HG02571 (cell line): ENCODE measurements at regions not wholly inside any gene's neighbourhood (a gene's known extent, or its start where the extent isn't known, plus 50 kb on each side); places are given as distances from the start of the nearest gene placed in this dataset.

Experiments used
- ATAC-seq: cut with Tn5 transposase; IDR thresholded peaks from one replicate; pipeline ENCODE4 v1.9.1; 2021; ENCODE audit warnings: mild to moderate bottlenecking, moderate library complexity; ENCODE audit not compliant: unreplicated experiment

GRCh38 chrX:39891781-39892180 lies 206.0 kb downstream of the BCOR start:
- peak; percentile 44 for ATAC-seq

GRCh38 chrX:39893417-39894338 lies 204.1 kb downstream of the BCOR start:
- no peak for ATAC-seq

- ATAC-seq: no peak
Measured at GRCh38 chrX:39894683-39895082, 203.1 kb downstream of the BCOR start.

GRCh38 chrX:39895218-39896110 lies 202.3 kb downstream of the BCOR start:
- no peak for ATAC-seq

- no peak for ATAC-seq
Measured at GRCh38 chrX:39896951-39897740, 200.6 kb downstream of the BCOR start.

- ATAC-seq: no peak
Measured at GRCh38 chrX:39897741-39898097, 200.0 kb downstream of the BCOR start.

GRCh38 chrX:39898147-39898546 lies 199.6 kb downstream of the BCOR start:
- no peak for ATAC-seq

- ATAC-seq: no peak
Measured at GRCh38 chrX:39899059-39899458, 198.7 kb downstream of the BCOR start.

GRCh38 chrX:39899856-39900776 lies 197.6 kb downstream of the BCOR start:
- no peak for ATAC-seq

GRCh38 chrX:39900777-39901170 lies 197.0 kb downstream of the BCOR start:
- ATAC-seq: no peak

GRCh38 chrX:39903343-39903742 lies 194.4 kb downstream of the BCOR start:
- no peak for ATAC-seq

GRCh38 chrX:39903937-39904336 lies 193.8 kb downstream of the BCOR start:
- ATAC-seq: no peak

GRCh38 chrX:39904816-39905537 lies 192.8 kb downstream of the BCOR start:
- ATAC-seq: no peak

- no peak for ATAC-seq
Measured at GRCh38 chrX:39905538-39905891, 192.2 kb downstream of the BCOR start.

- ATAC-seq: no peak
Measured at GRCh38 chrX:39905946-39906345, 191.8 kb downstream of the BCOR start.

- no peak for ATAC-seq
Measured at GRCh38 chrX:39907964-39908661, 189.6 kb downstream of the BCOR start.

- ATAC-seq: no peak
Measured at GRCh38 chrX:39909996-39910395, 187.8 kb downstream of the BCOR start.

- no peak for ATAC-seq
Measured at GRCh38 chrX:39910651-39911050, 187.1 kb downstream of the BCOR start.
